GM21737 (cell line): ENCODE measurements at regions not wholly inside any gene's neighbourhood (a gene's known extent, or its start where the extent isn't known, plus 50 kb on each side); places are given as distances from the start of the nearest gene placed in this dataset.

ENCODE experiments used
- ATAC-seq: cut with Tn5 transposase; IDR thresholded peaks from one replicate; pipeline ENCODE4 v1.9.1; 2021; ENCODE audit warnings: mild to moderate bottlenecking, moderate library complexity; ENCODE audit not compliant: unreplicated experiment

DNA sequence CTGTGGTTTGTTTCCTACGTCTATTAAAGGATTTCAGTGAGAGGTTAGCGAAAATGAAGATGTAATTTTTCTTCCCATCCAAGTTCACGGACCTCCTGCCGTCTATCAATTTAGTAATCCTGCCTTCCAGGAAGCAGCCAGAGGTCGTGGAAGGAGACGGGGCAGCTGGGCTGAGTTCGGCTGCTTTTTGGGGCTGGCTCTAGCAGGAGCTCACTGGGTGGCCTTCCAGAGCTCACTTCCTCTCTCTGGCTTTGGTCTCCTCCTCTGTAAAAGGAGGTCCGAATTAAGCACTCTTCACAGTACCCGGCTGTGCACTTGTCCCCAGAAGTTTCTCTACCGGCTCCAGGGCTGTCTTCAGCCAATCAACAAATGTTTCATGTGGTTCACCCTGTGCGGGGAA is 295.4 kb downstream of the BCOR start:
- ATAC-seq, result no peak

DNA sequence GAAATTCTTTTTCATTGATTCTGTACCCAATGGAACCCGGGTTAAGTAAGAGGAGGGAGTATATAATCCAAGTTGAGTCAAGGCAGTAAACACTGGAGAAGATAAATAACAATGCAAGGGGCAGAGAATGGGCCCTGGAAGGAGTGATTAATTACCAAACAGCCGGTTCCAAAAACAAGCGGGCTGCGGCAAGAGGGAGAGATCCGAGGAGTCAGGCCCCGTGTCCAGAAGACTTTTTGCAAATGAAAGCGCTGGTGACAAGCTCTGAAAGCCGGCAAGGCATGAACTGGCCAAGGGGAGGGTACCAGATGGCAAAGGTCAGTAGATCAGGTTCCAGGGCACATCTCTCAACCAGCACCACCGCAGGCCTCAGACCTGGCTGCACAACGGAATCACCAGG is 294.9 kb downstream of the BCOR start:
- ATAC-seq, result no peak

DNA sequence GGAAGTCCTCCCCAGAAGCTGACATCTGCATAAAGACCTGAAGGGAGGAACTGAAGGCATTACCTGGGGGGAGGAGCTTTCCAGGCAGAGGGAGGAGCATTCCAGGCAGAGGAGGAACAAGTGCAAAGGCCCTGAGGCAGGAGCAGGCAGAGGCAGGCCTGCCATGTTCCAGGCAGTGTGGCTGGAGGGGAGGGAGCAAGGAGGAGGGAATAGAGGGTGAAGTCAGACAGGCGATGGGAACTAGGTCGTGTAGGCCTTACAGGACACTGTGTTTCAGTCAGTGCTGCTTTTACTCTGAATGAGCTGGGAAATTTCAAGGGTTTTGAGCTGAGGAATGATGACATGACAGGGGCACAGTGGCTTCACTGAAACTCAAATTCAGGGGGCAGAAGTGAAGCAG is 292.7 kb downstream of the BCOR start:
- ATAC-seq, result no peak

DNA sequence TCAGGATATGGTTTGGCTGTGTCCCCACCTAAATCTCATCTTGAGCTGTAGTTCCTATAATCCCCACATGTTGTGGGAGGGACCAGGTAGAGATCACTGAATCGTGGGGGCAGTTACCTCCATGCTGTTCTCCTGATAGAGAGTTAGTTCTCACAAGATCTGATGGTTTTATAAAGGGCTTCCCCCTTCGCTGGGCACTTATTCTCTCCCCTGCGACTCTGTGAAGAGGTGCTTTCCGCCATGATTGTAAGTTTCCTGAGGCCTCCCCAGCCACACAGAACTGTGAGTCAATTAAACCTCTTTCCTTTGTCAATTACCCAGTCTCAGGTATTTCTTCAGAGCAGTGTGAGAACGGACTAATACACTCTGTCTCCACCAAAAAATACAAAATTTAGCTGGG is 291.9 kb downstream of the BCOR start:
- ATAC-seq, result no peak

DNA sequence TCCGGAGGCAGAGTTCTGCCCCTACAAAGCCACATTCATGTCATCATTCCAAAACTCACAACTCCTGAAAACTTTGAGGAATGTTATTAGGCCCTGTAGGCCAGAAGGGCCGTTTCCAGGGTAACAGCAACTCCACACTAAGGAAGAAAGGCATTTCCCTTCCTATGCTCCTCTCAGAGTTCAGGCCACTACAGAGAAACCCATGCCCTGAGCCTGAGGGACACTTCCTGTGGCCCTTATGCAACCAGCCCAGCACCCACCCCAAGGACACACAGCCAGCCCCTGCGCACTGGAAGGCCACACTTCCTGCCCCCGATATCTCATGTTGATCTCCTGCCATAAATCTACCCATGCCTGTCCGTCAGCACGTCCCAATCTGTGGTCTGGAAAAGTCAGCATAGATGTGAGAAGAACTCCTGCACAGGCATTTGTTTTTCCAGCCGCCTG is 289.3 kb downstream of the BCOR start:
- no peak for ATAC-seq

DNA sequence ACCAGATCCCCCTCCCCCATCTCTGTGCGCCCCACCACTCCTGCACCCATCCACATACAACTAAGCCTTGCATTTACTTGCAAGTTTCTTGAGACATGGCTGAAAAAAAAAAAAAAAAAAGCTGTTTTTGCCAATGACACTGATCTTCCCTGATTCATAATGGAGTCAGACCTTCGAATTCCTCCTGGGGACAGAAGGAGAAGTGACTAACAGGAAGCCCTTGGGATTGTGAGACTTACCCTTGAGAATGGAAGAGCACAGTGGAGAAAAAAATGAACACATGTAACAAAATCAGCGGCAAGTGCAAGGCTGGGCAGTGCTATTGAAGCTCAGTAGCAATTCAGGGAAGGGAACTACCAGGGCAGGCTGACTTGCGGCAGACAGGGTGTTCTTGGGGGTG is 288.4 kb downstream of the BCOR start:
- no peak for ATAC-seq

DNA sequence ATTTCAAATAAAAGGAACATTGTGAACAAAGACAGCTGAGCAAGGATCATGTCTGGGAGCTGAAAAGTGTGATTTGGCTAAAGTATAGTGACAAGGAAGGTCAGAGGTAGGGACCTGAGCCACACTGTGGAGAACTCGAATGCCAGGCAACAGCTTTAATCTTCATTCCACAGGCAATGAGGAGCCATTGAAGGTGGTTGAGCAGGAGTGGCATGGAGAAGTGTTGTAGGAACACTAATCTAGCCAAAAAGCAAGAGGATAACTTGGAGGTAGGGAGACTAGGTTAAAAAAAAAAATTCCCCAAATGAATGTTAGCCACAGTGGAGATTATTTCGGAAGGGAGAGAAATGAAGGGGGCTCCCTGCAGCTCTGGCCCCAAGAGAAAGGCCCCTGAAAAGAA is 286.9 kb downstream of the BCOR start:
- ATAC-seq, result no peak

DNA sequence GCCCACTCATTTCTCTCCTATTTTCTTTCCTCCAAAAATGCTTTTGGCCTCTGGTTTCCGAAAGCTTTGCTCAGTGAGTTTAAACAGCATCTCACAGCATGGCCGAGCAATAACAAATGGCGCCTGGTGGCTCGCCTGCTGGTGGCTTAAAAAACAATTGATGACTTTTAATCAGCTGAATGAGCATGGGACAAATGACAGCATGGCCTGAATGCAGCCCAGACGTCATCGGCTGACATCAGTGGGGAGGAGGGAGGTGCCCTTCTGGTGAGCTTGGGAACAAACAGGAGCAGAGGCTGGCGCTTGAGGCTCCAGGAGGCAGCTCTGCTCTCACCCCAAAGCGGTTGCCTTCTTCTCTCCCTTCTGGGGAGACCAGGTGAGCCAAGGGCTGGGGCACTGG is 286.4 kb downstream of the BCOR start:
- no peak for ATAC-seq

DNA sequence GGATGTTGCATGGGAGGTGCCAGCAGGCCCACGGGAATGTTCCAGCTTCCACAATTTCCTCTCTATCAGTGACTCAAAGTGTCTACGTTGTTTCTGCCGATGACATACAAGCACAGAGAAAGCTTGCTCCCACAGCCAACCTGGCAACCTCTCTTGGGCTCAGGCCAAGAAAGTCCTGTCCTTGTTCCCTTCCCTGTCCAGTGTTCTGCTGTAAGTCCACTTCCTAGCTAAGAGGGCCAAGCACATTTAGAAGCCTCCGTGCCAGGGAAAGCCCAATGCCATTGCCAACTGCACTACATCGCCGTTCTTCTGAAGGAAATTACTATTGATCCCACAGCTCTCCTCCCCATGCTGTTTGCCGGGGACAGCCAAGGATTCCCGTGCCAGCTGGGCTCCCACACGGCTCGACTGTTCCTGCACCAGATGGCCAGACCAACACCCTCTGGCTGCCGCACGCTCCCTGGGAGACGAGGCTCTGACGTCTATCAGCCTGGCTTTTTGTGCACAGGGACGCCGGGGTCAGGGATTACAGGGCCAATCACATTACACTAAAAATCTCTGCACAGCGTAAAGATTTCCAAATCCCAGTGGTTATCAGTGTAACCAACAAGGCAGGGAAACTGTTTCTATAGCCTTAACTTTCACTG is 284.0 kb downstream of the BCOR start:
- no peak for ATAC-seq

DNA sequence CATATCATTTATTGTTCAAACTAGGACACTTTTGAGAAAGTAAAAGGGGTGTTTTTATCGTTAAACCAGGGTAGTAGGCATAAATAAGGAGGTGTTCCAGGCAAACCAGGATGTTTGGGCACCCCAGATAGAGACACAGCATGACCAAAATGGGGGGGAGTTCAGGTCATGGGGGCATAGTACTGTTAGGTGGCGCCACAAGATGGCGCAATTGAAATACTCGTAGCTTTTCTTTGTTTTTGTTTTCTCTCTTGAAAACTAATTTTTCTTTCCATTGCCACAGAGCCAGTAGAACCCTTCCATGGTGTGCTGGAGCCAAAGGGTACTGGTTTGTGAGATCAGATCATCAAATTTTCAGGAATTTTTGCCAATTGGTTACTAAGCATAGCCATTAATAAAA is 283.4 kb downstream of the BCOR start:
- no peak for ATAC-seq

DNA sequence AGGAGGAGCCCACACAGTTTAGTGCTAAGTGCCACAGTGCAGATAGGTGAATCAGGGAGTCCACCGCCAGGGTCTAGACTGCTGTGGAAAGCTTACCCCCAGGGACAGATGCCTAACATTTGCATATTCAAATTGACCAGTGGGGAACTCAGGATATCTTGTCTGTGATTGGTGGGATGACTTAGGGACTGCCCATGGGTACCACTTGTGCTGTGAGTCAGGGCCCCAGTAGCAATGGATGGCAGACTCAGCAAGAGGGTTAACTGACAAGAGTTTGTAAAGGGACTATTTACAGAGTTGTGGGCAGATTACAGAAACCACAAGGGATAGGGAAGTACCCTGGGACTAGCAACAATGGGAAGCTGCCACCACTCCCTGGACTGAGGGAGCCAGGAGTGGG is 282.1 kb downstream of the BCOR start:
- ATAC-seq, result no peak

DNA sequence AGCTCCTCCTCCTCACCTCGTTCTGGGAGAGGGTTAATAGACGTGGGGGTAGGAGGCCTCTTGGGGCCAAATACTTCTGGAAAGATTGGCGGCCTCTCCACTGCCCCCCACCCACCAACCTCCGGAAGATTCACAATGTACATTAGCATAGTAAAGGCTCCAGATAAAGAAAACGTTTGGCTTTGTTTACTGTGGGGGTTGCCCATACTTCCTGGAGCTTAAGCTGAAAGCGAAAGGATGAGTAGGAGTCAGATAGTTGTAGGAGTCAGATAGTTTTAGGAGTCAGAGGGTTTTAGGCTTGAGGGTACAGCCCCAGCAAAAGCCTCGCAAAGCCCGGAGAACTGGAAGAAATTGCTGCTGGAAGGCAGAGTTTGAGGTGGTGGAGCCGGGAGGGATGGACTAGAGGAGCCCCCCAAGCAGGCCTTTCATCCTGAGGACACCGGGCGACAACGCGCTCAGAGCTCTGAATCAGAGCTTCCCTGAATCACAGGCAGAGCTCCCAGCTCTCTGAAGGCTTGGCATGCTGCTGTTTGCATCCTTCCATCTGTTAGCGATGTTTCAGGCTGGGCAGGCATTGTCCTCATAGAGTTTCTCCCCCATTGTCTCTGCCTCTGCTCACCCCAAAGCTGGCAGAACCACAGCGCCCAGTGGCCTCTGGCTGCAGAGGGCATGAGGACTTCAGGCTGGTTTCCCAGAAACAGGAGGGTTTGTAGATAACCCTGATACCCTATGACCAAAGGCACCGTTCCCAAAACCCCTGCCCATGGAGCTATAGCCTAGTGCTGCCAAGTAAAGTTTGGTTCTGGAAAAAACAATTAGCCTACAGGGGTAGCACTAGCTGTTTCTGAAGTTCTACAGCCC is 280.7 kb downstream of the BCOR start:
- ATAC-seq, result no peak

DNA sequence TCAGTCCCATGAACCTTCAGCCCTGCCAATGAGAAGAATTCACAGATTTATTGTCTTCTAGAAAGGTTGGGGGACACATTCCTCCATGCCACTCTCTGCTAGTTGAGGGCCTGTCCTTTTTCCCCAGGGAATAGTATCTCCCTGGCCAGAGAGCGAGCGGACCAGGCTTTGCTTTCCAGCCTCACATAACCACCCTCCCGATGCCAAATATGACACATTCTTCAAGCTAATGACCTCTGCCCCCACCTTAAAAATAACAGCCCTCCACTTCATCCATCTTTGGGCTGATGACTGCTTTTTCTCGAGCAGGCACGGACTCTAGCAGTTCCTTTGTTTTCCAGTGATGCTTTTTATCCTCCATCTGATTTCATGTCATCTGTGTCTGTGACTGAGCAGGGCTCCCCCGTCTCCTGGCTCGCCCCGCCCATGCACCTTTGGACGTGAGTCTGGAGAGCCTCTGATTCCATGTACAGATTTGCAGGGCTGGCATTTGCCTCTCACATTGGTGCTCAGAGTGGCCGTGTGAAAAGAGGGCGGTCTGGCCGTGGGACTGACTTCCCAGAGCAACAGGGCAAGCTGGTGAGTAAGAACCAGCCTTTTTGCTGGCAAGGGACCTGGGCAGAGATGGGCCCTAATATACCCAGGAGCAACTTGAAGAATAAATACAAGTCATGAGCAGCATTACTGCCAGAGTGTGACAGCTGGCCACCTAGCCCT is 279.8 kb downstream of the BCOR start:
- no peak for ATAC-seq

DNA sequence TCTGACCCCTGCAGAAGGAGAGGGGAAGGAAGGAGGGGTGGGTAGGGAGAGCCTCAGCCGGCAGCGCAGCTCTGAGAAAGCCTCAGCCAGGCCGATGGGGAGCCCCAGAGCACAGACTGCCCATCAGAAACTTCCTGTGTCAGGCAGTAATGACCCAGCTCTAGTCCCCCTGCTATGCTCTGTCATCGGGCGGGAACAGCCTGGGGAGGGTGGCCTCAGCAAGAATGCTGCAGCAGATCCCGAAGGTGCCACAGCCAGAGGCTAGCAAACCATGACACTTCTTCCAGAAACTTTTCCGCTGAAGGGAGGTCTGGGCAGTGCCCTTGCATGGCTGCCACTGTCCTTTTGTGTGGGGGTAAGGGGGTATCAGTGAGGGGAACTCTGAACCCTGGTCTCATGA is 279.0 kb downstream of the BCOR start:
- ATAC-seq, result no peak

DNA sequence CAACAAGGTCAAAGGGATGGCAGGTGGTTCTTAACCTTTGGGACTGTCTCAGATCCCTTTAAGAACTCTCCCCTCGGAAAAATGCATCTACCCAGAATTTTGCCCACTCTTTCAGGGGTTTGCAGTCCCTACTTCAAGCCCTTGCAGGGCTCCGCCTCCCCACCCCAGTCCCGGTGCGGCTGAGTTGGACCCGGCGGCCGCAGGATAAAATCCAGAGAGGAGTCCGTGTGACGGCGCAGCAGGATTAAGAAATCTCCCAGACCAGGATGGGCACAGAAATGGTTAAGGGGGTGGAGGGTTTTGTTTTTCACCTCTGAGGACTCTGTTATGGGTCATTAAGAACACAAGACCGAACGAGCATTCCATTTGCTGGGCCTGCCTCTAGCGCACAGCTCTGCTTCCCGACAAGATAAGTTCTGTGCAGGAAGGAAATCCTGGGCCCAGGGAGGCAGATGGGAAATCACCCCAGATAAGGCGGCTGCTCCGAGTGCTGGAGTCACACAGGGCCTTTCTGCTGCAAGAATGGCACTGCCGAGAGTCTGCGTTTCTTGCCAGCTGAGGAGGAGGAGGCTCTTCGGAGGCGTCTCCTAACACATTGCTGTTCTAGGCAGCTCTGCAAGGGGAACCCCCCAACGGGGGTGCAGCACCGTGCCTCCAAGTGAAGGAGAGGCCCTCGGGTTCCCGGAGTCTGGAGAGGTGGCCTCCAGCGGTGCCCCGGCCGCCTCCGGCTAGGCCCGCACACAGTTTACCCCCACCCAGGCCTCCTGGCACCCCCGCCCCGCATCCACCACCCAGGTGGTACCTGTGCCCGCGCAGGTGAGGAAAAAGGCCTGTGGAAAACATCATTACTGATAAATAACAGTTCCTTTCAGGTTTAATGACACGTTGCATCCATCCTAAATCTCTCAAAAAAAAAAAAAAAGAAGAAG is 277.6 kb downstream of the BCOR start:
- no peak for ATAC-seq

DNA sequence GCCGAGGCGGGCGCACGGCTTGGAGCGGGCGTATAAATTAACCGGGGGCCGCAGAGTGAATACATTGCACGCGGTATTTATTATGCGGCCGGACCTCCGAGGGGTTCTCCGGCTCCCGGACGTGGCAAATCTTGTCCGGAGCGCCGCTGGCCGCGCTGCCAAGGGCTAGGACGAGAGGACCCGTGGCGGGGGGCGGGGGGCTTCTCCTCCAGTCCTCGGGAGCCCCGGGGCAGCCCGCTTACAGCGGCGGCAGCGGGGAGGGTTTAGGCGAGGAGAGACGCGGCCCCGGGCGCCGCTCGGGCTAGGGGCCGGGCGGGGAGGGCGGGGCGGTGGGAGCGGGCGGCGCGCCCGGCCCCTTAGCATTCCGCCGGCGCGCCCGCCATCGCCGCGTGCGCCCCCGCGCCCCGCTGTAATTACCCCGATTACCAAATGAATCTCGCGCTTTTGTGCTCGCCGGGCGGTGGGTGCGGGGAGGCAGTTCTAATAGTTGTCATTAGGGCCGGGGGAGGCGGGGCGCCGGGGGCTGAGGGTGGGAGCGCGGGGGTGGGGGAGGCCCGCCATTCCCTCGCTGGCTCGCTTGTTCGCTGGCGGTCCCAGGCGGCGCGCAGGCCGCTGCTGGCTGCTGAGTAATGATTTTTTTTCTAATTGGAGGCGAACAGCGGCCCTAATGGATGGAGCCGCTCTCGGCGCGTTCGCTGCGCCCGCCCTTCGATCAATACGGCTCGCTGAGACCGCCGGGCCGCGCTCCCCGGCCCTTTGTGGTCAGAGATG is 276.6 kb downstream of the BCOR start:
- no peak for ATAC-seq

DNA sequence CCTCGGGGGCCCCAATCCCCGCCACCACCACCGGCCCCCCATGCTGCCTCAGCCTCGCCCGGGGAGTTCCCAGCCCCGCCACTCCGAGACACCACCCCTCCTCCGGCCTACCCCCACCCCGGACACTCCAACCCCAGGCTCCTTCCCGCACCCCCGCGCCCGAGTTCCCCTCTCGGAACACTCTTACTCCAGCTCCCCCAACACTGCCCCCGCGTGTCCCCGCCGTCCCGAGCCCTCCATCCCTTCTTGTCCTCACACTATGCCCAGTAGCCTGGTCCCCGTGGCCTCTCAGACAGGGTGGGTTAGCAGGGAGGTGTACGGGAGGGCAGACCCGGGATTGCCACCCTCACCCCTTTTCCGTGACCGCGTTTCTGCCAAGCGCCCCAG is 276.1 kb downstream of the BCOR start:
- no peak for ATAC-seq

DNA sequence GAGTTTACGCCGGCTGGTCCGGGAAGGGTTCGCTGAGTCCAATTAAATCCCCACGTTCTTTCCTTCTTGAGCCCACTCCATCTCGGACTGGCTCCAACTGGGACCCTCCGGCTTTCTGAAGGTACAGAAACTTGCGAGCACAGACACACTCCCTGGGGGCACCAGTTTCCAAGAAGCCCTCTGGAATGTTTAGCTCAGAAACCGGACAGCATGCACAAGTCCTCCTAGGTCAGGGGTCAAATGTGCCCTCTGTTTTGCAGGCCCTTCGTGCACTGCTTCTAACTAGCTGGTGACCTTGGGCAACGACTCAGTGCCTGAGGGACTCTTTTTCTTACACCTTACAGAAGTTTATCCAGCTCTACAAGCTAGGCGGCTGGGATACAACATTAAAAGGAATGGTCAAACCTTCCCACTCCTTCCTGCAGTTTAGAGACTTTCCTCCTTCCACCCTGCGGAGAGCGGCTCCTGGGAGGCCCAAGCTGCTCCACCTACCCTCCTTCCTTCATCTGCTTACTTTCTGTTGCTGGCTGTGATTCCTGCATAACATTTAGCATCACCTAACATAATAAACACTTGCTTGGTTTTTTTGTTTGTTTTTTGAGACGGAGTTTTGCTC is 275.5 kb downstream of the BCOR start:
- no peak for ATAC-seq

DNA sequence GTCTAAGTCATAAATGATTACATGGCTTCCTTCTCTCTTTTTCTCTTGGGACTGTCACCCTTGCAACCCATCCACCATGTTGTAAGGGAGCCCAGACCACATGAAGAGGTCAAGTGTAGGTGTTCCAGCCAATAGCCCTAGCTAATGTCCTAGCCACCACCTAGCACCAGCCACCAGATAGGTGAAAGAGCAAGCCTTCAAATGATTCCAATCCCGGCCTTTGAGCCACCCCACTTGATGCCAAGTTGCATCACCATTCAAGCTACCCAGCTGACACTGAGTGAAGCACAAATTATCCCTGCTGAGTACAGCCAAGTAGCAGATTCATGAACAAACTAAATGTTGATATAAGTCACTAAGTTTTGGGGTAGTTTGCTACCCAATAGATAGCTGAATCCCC is 274.3 kb downstream of the BCOR start:
- ATAC-seq, result no peak

DNA sequence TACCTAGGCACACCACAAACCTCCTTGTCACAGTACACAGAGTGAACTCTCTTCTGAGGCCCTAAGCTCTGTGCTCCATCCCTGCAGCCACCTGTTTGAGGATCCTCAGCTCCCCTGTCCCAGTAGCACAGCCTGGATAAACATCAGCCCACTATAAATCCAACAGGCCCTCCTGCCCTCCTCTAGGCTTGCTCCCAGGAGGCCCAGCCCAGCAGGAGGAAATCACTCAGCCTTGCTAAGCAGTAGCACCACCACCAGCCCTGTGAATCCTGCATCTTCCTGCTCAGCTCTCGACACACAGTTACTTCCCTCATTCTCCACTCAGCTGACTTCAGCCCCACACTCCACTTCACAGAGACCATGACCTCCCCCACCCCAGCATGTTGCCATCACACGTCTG is 273.9 kb downstream of the BCOR start:
- ATAC-seq, result no peak
